Body of pancreas (tissue), 4 donors: ENCODE measurements at regions not wholly inside any gene's neighbourhood (a gene's known extent, or its start where the extent isn't known, plus 50 kb on each side); places are given as distances from the start of the nearest gene placed in this dataset.

Experiments used
- CTCF ChIP-seq, 7 experiments: fragments of 450-650 bp in 4 of 7; fragments of 200-600 bp in 3 of 7; sonication (generic) in 3 of 7; IDR thresholded peaks; one replicate each; pipeline ENCODE4 v1.5.1; 2016 to 2019; ENCODE audit warnings: antibody characterized with exemption in 7 of 7
- POLR2A ChIP-seq, 3 donors: fragments of 450-650 bp; IDR thresholded peaks; one replicate each; pipeline ENCODE4 v1.6.1; 2016; ENCODE audit warnings: antibody characterized with exemption in 3 of 3, mild to moderate bottlenecking in 2 of 3

- TF ChIP-seq POLR2A (IDR thresholded peaks at IDR 0.05) (no peak), CTCF (IDR thresholded peaks at IDR 0.05) (no peak)
Measured at GRCh38 chr3:62986061-62986460, 110.8 kb upstream of the CADPS start.
